ENCODE measurements at regions not wholly inside any gene's neighbourhood (a gene's known extent, or its start where the extent isn't known, plus 50 kb on each side); places are given as distances from the start of the nearest gene placed in this dataset.
A peak's percentile ranks its signal among the peaks of the same experiment; 100 is the strongest.
"Not testable (repeated sequence)": the region's sequence is repeated elsewhere in the genome, so short reads cannot be mapped to it uniquely, and the experiment has no call there.

GRCh38 chr11:90446207-90446606, 223.4 kb upstream of the CHORDC1 start:
- H3K27ac ChIP-seq (ENCODE audit: low read depth, low read length): no peak overlapping the region
- Mint-ChIP-seq H3K4me3 (no peak overlapping the region), H3K9me3 (no peaks in the 10 kb centered on the region), H3K4me1 (peaks cover 0 to 6% (median 6%) of the 10 kb centered on the region in 3 donors), H3K27me3 (no peaks in the 10 kb centered on the region), H3K36me3 (no peaks in the 10 kb centered on the region), H3K27ac (no peak overlapping the region)
- DNase-seq: no peak
- no peaks in the 10 kb centered on the region for H3K9me3 ChIP-seq (ENCODE audit: low read length)
- ChIA-PET POLR2A (no interaction called here), CTCF (no interaction called here)
- no peaks in the 10 kb centered on the region for H3K4me1 ChIP-seq (ENCODE audit: insufficient read depth, low read length)
- H3K4me3 ChIP-seq (ENCODE audit: low read length): no peak overlapping the region
- H3K36me3 ChIP-seq (ENCODE audit: insufficient read depth, low read length): no peaks in the 10 kb centered on the region
- H3K27me3 ChIP-seq (ENCODE audit: insufficient read depth, low read length, poor library complexity, severe bottlenecking): no peaks in the 10 kb centered on the region

- H3K4me3 ChIP-seq (ENCODE audit: low read length): no peak overlapping the region
- Mint-ChIP-seq H3K4me3 (no peak overlapping the region), H3K27ac (no peak overlapping the region), H3K27me3 (no peaks in the 10 kb centered on the region), H3K36me3 (no peaks in the 10 kb centered on the region), H3K4me1 (no peaks in the 10 kb centered on the region), H3K9me3 (peaks cover 0 to 2% (median 0%) of the 10 kb centered on the region in 5 donors)
- no peak for DNase-seq
- H3K4me1 ChIP-seq (ENCODE audit: insufficient read depth, low read length): no peaks in the 10 kb centered on the region
- H3K36me3 ChIP-seq (ENCODE audit: insufficient read depth, low read length): no peaks in the 10 kb centered on the region
- ChIA-PET CTCF (no interaction called here), POLR2A (no interaction called here)
- no peaks in the 10 kb centered on the region for H3K27me3 ChIP-seq (ENCODE audit: insufficient read depth, low read length, poor library complexity, severe bottlenecking)
- H3K9me3 ChIP-seq (ENCODE audit: low read length): no peaks in the 10 kb centered on the region
- no peak overlapping the region for H3K27ac ChIP-seq (ENCODE audit: low read depth, low read length)
Measured at GRCh38 chr11:90438069-90438468, 215.2 kb upstream of the CHORDC1 start.

GRCh38 chr11:90434858-90435257, 212.0 kb upstream of the CHORDC1 start:
- H3K9me3 ChIP-seq (ENCODE audit: low read length): no peaks in the 10 kb centered on the region
- no peak overlapping the region for H3K4me3 Mint-ChIP-seq
- POLR2A ChIA-PET: no interaction called here

GRCh38 chr11:90428836-90429235, 206.0 kb upstream of the CHORDC1 start:
- DNase-seq: no peak
- H3K4me1 Mint-ChIP-seq: no peaks in the 10 kb centered on the region
- Histone ChIP-seq H3K27me3 (ENCODE audit: insufficient read depth, low read length, poor library complexity, severe bottlenecking) (no peaks in the 10 kb centered on the region), H3K36me3 (ENCODE audit: insufficient read depth, low read length) (no peaks in the 10 kb centered on the region), H3K9me3 (ENCODE audit: low read length) (no peaks in the 10 kb centered on the region), H3K27ac (ENCODE audit: low read depth, low read length) (no peak overlapping the region), H3K4me3 (ENCODE audit: low read length) (no peak overlapping the region), H3K4me1 (ENCODE audit: insufficient read depth, low read length) (no peaks in the 10 kb centered on the region)
- CTCF ChIA-PET: no interaction called here
- POLR2A ChIA-PET: no interaction called here
- H3K9me3 Mint-ChIP-seq: peaks cover 0 to 3% (median 0%) of the 10 kb centered on the region in 5 donors
- no peaks in the 10 kb centered on the region for H3K36me3 Mint-ChIP-seq
- no peak overlapping the region for H3K27ac Mint-ChIP-seq
- no peaks in the 10 kb centered on the region for H3K27me3 Mint-ChIP-seq
- no peak overlapping the region for H3K4me3 Mint-ChIP-seq

More at GRCh38 chr11:90434858-90435257, 212.0 kb upstream of the CHORDC1 start:
- Mint-ChIP-seq H3K36me3 (no peaks in the 10 kb centered on the region), H3K27me3 (no peaks in the 10 kb centered on the region), H3K9me3 (peaks cover 0 to 2% (median 0%) of the 10 kb centered on the region in 5 donors), H3K27ac (no peak overlapping the region), H3K4me1 (no peaks in the 10 kb centered on the region)
- Histone ChIP-seq H3K27ac (ENCODE audit: low read depth, low read length) (no peak overlapping the region), H3K27me3 (ENCODE audit: insufficient read depth, low read length, poor library complexity, severe bottlenecking) (no peaks in the 10 kb centered on the region), H3K36me3 (ENCODE audit: insufficient read depth, low read length) (no peaks in the 10 kb centered on the region), H3K4me3 (ENCODE audit: low read length) (no peak overlapping the region), H3K4me1 (ENCODE audit: insufficient read depth, low read length) (no peaks in the 10 kb centered on the region)
- no peak for DNase-seq
- CTCF ChIA-PET: no interaction called here

GRCh38 chr11:90426442-90426841, 203.6 kb upstream of the CHORDC1 start:
- Mint-ChIP-seq H3K36me3 (no peaks in the 10 kb centered on the region), H3K27ac (peak overlapping the region in 1 of 8 donors; percentile 26)

GRCh38 chr11:90423378-90423777, 200.5 kb upstream of the CHORDC1 start:
- H3K36me3 Mint-ChIP-seq: no peaks in the 10 kb centered on the region
- DNase-seq: no peak

More at GRCh38 chr11:90426442-90426841, 203.6 kb upstream of the CHORDC1 start:
- H3K27me3 ChIP-seq (ENCODE audit: insufficient read depth, low read length, poor library complexity, severe bottlenecking): no peaks in the 10 kb centered on the region
- no peaks in the 10 kb centered on the region for H3K9me3 ChIP-seq (ENCODE audit: low read length)
- CTCF ChIA-PET: no interaction called here
- no peak for DNase-seq
- H3K27me3 Mint-ChIP-seq: no peaks in the 10 kb centered on the region
- no peak overlapping the region for H3K4me3 ChIP-seq (ENCODE audit: low read length)
- H3K4me3 Mint-ChIP-seq: no peak overlapping the region
- peaks cover 0 to 6% (median 0%) of the 10 kb centered on the region in 5 donors for H3K9me3 Mint-ChIP-seq
- no peaks in the 10 kb centered on the region for H3K36me3 ChIP-seq (ENCODE audit: insufficient read depth, low read length)
- POLR2A ChIA-PET: no interaction called here
- no peak overlapping the region for H3K27ac ChIP-seq (ENCODE audit: low read depth, low read length)
- no peaks in the 10 kb centered on the region for H3K4me1 ChIP-seq (ENCODE audit: insufficient read depth, low read length)
- H3K4me1 Mint-ChIP-seq: no peaks in the 10 kb centered on the region

GRCh38 chr11:90422787-90423186, 199.9 kb upstream of the CHORDC1 start:
- CTCF ChIA-PET; H3K27me3 Mint-ChIP-seq; H3K9me3 ChIP-seq (ENCODE audit: low read length); DNase-seq; H3K36me3 ChIP-seq (ENCODE audit: insufficient read depth, low read length); H3K9me3 Mint-ChIP-seq; H3K4me3 Mint-ChIP-seq; POLR2A ChIA-PET; H3K4me1 ChIP-seq (ENCODE audit: insufficient read depth, low read length); H3K4me1 Mint-ChIP-seq; H3K36me3 Mint-ChIP-seq; H3K27me3 ChIP-seq (ENCODE audit: insufficient read depth, low read length, poor library complexity, severe bottlenecking); H3K4me3 ChIP-seq (ENCODE audit: low read length); H3K27ac Mint-ChIP-seq; H3K27ac ChIP-seq (ENCODE audit: low read depth, low read length): not testable (repeated sequence)

More at GRCh38 chr11:90423378-90423777, 200.5 kb upstream of the CHORDC1 start:
- no peaks in the 10 kb centered on the region for H3K9me3 ChIP-seq (ENCODE audit: low read length)
- H3K27me3 Mint-ChIP-seq: no peaks in the 10 kb centered on the region
- no peak overlapping the region for H3K4me3 Mint-ChIP-seq
- no peaks in the 10 kb centered on the region for H3K4me1 Mint-ChIP-seq
- H3K27me3 ChIP-seq (ENCODE audit: insufficient read depth, low read length, poor library complexity, severe bottlenecking): no peaks in the 10 kb centered on the region
- no peak overlapping the region for H3K4me3 ChIP-seq (ENCODE audit: low read length)
- no peak overlapping the region for H3K27ac ChIP-seq (ENCODE audit: low read depth, low read length)
- peaks cover 0 to 6% (median 0%) of the 10 kb centered on the region in 5 donors for H3K9me3 Mint-ChIP-seq
- no peak overlapping the region for H3K27ac Mint-ChIP-seq
- H3K36me3 ChIP-seq (ENCODE audit: insufficient read depth, low read length): no peaks in the 10 kb centered on the region
- no peaks in the 10 kb centered on the region for H3K4me1 ChIP-seq (ENCODE audit: insufficient read depth, low read length)
- POLR2A ChIA-PET: no interaction called here
- CTCF ChIA-PET: no interaction called here

GRCh38 chr11:90414221-90414620, 191.4 kb upstream of the CHORDC1 start:
- no peaks in the 10 kb centered on the region for H3K4me1 ChIP-seq (ENCODE audit: insufficient read depth, low read length)
- DNase-seq: no peak
- Mint-ChIP-seq H3K27me3 (no peaks in the 10 kb centered on the region), H3K9me3 (peaks cover 0 to 2% (median 0%) of the 10 kb centered on the region in 5 donors), H3K36me3 (no peaks in the 10 kb centered on the region), H3K4me1 (no peaks in the 10 kb centered on the region), H3K4me3 (no peak overlapping the region), H3K27ac (no peak overlapping the region)
- no peaks in the 10 kb centered on the region for H3K36me3 ChIP-seq (ENCODE audit: insufficient read depth, low read length)
- POLR2A ChIA-PET: no interaction called here
- no peaks in the 10 kb centered on the region for H3K27me3 ChIP-seq (ENCODE audit: insufficient read depth, low read length, poor library complexity, severe bottlenecking)
- H3K4me3 ChIP-seq (ENCODE audit: low read length): no peak overlapping the region
- H3K9me3 ChIP-seq (ENCODE audit: low read length): no peaks in the 10 kb centered on the region
- no peak overlapping the region for H3K27ac ChIP-seq (ENCODE audit: low read depth, low read length)
- CTCF ChIA-PET: no interaction called here

- H3K4me3 ChIP-seq (ENCODE audit: low read length): no peak overlapping the region
- Mint-ChIP-seq H3K36me3 (no peaks in the 10 kb centered on the region), H3K4me3 (no peak overlapping the region), H3K27ac (no peak overlapping the region), H3K4me1 (no peaks in the 10 kb centered on the region), H3K9me3 (peaks cover 0 to 2% (median 0%) of the 10 kb centered on the region in 5 donors), H3K27me3 (no peaks in the 10 kb centered on the region)
- H3K27ac ChIP-seq (ENCODE audit: low read depth, low read length): no peak overlapping the region
- H3K4me1 ChIP-seq (ENCODE audit: insufficient read depth, low read length): no peaks in the 10 kb centered on the region
- ChIA-PET CTCF (no interaction called here), POLR2A (no interaction called here)
- no peaks in the 10 kb centered on the region for H3K27me3 ChIP-seq (ENCODE audit: insufficient read depth, low read length, poor library complexity, severe bottlenecking)
- no peaks in the 10 kb centered on the region for H3K9me3 ChIP-seq (ENCODE audit: low read length)
- H3K36me3 ChIP-seq (ENCODE audit: insufficient read depth, low read length): no peaks in the 10 kb centered on the region
- no peak for DNase-seq
Measured at GRCh38 chr11:90407350-90407749, 184.5 kb upstream of the CHORDC1 start.

Data from CD8-positive, alpha-beta memory T cell (primary cell).